ENCODE measurements at regions not wholly inside any gene's neighbourhood (a gene's known extent, or its start where the extent isn't known, plus 50 kb on each side); places are given as distances from the start of the nearest gene placed in this dataset.
A peak's percentile ranks its signal among the peaks of the same experiment; 100 is the strongest.

DNA sequence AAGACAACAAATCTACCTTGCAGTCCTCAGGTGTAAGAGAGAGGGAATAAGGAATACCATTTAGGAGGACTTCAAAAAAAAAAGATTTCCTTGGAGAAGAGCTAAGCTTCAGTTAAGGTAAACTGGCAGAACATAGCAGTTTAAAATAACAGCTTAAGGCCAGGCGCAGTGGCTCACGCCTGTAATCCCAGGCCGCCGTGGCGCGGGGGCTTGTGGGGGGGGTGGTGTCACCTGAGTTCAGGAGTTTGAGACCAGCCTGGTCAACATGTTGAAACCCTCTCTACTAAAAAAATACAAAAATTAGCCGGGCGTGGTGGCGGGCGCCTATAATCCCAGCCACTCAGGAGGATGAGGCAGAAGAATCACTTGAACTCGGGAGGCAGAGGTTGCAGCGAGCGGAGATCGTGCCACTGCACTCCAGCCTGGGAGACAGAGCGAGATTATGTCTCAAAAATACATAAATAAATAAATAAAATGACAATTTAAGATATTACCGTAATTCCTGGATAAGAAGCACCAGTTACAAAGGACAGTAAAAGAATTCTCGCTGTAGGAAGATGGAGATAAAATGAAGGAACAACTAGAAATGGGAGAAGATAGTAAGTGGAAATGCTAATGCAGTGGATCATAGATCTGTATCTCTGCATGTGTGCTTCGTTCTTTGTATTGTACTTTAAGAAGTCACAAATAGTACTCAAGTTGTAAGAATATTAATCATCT lies 1140.2 kb downstream of the NCAM2 start:
- TF ChIP-seq, protein P1, sequence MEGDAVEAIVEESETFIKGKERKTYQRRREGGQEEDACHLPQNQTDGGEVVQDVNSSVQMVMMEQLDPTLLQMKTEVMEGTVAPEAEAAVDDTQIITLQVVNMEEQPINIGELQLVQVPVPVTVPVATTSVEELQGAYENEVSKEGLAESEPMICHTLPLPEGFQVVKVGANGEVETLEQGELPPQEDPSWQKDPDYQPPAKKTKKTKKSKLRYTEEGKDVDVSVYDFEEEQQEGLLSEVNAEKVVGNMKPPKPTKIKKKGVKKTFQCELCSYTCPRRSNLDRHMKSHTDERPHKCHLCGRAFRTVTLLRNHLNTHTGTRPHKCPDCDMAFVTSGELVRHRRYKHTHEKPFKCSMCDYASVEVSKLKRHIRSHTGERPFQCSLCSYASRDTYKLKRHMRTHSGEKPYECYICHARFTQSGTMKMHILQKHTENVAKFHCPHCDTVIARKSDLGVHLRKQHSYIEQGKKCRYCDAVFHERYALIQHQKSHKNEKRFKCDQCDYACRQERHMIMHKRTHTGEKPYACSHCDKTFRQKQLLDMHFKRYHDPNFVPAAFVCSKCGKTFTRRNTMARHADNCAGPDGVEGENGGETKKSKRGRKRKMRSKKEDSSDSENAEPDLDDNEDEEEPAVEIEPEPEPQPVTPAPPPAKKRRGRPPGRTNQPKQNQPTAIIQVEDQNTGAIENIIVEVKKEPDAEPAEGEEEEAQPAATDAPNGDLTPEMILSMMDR (IDR thresholded peaks at IDR 0.05; ENCODE audit: low read depth, low read length) = no peak
- TF ChIP-seq EZH2phosphoT487 (IDR thresholded peaks at IDR 0.05; ENCODE audit: low read depth) = no peak

DNA sequence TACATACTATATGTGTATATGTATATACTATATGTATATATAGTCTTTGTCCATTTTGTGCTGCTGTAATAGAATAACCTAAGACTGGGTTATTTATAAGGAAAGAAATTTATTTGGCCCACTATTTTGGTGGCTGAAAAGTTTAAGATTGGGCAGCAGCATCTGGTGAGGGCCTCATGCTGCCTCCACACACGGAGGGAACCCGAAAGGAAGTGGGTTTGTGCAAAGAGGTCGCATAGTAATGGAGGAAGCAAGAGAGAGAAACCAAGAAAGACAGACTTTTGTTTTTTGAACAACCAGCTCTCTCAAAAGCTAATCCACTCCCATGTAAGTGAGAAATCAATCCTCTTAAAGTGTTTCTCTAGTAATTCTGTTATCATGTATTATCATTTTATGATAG lies 1147.3 kb downstream of the NCAM2 start:
- H3K36me3 ChIP-seq (replicated peaks; ENCODE audit: low read depth, low read length) = no peaks in the 10 kb centered on the region
- no peak overlapping the region for H3K4me2 ChIP-seq (ENCODE audit: low read length)
- no peaks in the 10 kb centered on the region for H3K27me3 ChIP-seq (ENCODE audit: low read depth, low read length)
- no peak overlapping the region for H2AFZ ChIP-seq (ENCODE audit: low read depth, low read length)
- no peaks in the 10 kb centered on the region for H3K9me3 ChIP-seq (ENCODE audit: insufficient read depth, low read length)
- H3K9ac ChIP-seq (ENCODE audit: low read length) = no peak overlapping the region
- TF ChIP-seq EZH2phosphoT487 (IDR thresholded peaks at IDR 0.05; ENCODE audit: low read depth) = no peak
- TF ChIP-seq, protein P1 (IDR thresholded peaks at IDR 0.05; ENCODE audit: low read depth, low read length) = no peak
- H3K79me2 ChIP-seq (ENCODE audit: low read length) = no peaks in the 10 kb centered on the region
- H4K20me1 ChIP-seq (ENCODE audit: insufficient read depth, low read length) = no peaks in the 10 kb centered on the region
- no peak overlapping the region for H3K27ac ChIP-seq (ENCODE audit: low read length)
- H3K4me1 ChIP-seq (ENCODE audit: low read length) = peaks cover 2% of the 10 kb centered on the region; the same call in 1 of the 2 replicates
- no peak overlapping the region for H3K4me3 ChIP-seq (ENCODE audit: low read length)

More for the DNA sequence above, 1140.2 kb downstream of the NCAM2 start:
- H3K9me3 ChIP-seq (ENCODE audit: insufficient read depth, low read length) = no peaks in the 10 kb centered on the region
- H3K36me3 ChIP-seq (replicated peaks; ENCODE audit: low read depth, low read length) = no peaks in the 10 kb centered on the region
- H3K27me3 ChIP-seq (ENCODE audit: low read depth, low read length) = no peaks in the 10 kb centered on the region
- no peak overlapping the region for H3K4me2 ChIP-seq (ENCODE audit: low read length)
- H4K20me1 ChIP-seq (ENCODE audit: insufficient read depth, low read length) = no peaks in the 10 kb centered on the region
- H3K4me1 ChIP-seq (ENCODE audit: low read length) = no peaks in the 10 kb centered on the region
- H3K9ac ChIP-seq (ENCODE audit: low read length) = no peak overlapping the region
- no peak overlapping the region for H2AFZ ChIP-seq (ENCODE audit: low read depth, low read length)
- H3K27ac ChIP-seq (ENCODE audit: low read length) = no peak overlapping the region
- H3K79me2 ChIP-seq (ENCODE audit: low read length) = no peaks in the 10 kb centered on the region
- no peak overlapping the region for H3K4me3 ChIP-seq (ENCODE audit: low read length)

DNA sequence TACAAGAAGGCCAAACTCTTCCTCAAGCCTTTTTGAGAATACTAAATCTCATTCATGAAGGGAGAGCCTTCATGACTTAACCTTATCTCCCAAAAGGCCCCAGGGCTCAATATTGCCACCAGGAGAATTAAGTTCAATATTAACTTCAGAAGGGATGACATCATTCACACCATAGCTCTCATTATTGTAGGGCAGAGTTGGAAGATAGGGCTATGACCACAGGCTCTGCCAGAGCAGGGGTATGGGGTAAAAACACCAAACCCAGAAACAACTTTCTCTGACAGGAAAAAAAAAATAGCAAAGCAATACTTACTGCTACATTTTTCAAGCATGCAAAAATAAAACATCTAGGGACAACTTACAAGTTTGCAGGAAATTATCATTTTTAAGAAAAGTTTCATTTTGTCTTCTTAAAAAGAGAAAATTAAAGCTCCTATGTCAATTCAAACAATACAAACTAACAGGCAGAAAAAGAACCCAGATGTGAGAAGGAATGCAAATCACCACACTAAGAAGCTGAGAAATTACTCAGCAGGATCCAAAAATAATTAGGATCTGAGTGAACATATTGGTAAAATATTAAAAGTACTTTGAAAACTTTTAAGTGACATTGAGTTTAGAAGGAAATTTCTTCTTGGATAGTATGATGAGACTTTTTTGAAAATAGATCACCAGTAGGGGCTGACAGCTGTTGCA lies 1156.5 kb downstream of the NCAM2 start:
- no peak overlapping the region for H3K4me3 ChIP-seq (ENCODE audit: low read length)
- peak overlapping the region; percentile 68 for H3K27ac ChIP-seq (ENCODE audit: low read length)
- no peaks in the 10 kb centered on the region for H3K9me3 ChIP-seq (ENCODE audit: insufficient read depth, low read length)
- no peak overlapping the region for H3K9ac ChIP-seq (ENCODE audit: low read length)
- H3K4me1 ChIP-seq (ENCODE audit: low read length) = peaks cover 17% of the 10 kb centered on the region
- no peaks in the 10 kb centered on the region for H3K36me3 ChIP-seq (replicated peaks; ENCODE audit: low read depth, low read length)
- H3K4me2 ChIP-seq (ENCODE audit: low read length) = peak overlapping the region; percentile 25
- TF ChIP-seq EZH2phosphoT487 (IDR thresholded peaks at IDR 0.05; ENCODE audit: low read depth) = no peak
- TF ChIP-seq, protein P1 (IDR thresholded peaks at IDR 0.05; ENCODE audit: low read depth, low read length) = no peak
- H3K79me2 ChIP-seq (ENCODE audit: low read length) = no peaks in the 10 kb centered on the region
- no peaks in the 10 kb centered on the region for H3K27me3 ChIP-seq (ENCODE audit: low read depth, low read length)
- H4K20me1 ChIP-seq (ENCODE audit: insufficient read depth, low read length) = no peaks in the 10 kb centered on the region
- H2AFZ ChIP-seq (ENCODE audit: low read depth, low read length) = no peak overlapping the region

DNA sequence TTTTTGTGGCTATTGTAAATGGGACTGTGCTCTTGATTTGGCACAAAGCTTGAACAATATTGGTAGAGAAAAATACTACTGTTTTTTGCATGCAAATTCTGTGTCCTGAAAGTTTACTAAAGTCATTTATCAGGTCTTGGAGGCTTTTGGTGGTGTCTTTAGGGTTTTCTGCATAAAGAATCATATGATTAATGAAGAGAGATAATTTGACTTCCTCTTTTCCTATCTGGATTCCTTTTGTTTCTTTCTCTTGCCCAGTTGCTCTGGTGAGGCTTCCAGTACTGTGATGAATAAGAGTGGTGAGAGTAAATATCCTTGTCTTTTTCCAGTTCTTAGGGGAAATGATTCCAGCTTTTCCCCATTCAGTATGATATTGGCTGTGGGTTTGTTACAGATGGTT lies 1166.7 kb downstream of the NCAM2 start:
- no peak for TF ChIP-seq EZH2phosphoT487 (IDR thresholded peaks at IDR 0.05; ENCODE audit: low read depth)
- TF ChIP-seq, protein P1 (IDR thresholded peaks at IDR 0.05; ENCODE audit: low read depth, low read length) = no peak
- Histone ChIP-seq H3K9me3 (ENCODE audit: insufficient read depth, low read length) (no peaks in the 10 kb centered on the region), H3K27ac (ENCODE audit: low read length) (no peak overlapping the region), H2AFZ (ENCODE audit: low read depth, low read length) (no peak overlapping the region), H4K20me1 (ENCODE audit: insufficient read depth, low read length) (no peaks in the 10 kb centered on the region), H3K4me3 (ENCODE audit: low read length) (no peak overlapping the region), H3K9ac (ENCODE audit: low read length) (no peak overlapping the region), H3K27me3 (ENCODE audit: low read depth, low read length) (no peaks in the 10 kb centered on the region), H3K4me2 (ENCODE audit: low read length) (no peak overlapping the region), H3K36me3 (replicated peaks; ENCODE audit: low read depth, low read length) (no peaks in the 10 kb centered on the region), H3K4me1 (ENCODE audit: low read length) (no peaks in the 10 kb centered on the region), H3K79me2 (ENCODE audit: low read length) (no peaks in the 10 kb centered on the region)

All from OCI-LY3 (cell line).